Keratinocyte (primary cell): ENCODE measurements at regions not wholly inside any gene's neighbourhood (a gene's known extent, or its start where the extent isn't known, plus 50 kb on each side); places are given as distances from the start of the nearest gene placed in this dataset.

Experiments
- DNase-seq: peaks from one replicate; pipeline ENCODE4 v3.0.0-alpha.2; 2011; ENCODE audit warnings: low read depth, missing footprints, low spot score
- FAIRE-seq: peaks from 2 replicates; lab custom pipeline; 2011; peaks lifted over from hg19 to GRCh38; lab: Jason Lieb, UNC
- H2AFZ ChIP-seq: 2 replicates; pipeline ENCODE4 v1.6.0; 2012; ENCODE audit warnings: low read length, control low read depth, inconsistent platforms; ENCODE audit not compliant: control insufficient read depth
- H3K27ac ChIP-seq: 2 replicates; pipeline ENCODE4 v1.5.1; 2011; ENCODE audit warnings: low read length; ENCODE audit not compliant: control insufficient read depth, insufficient read depth
- H3K27me3 ChIP-seq: 3 replicates; pipeline ENCODE4 v1.6.0; 2011; ENCODE audit warnings: low read length; ENCODE audit not compliant: control insufficient read depth, insufficient read depth; ENCODE audit errors: extremely low read depth
- H3K36me3 ChIP-seq, 2 experiments: 2 replicates in 1 of 2; 3 replicates in 1 of 2; pipeline ENCODE4 v1.5.1; 2011; ENCODE audit warnings: low read length in 2 of 2, mild to moderate bottlenecking in 1 of 2; ENCODE audit not compliant: control insufficient read depth in 2 of 2, insufficient read depth in 2 of 2; ENCODE audit errors: extremely low read depth in 1 of 2
- H3K4me1 ChIP-seq: 3 replicates; pipeline ENCODE4 v1.5.1; 2011; ENCODE audit warnings: low read length; ENCODE audit not compliant: control insufficient read depth, insufficient read depth; ENCODE audit errors: extremely low read depth
- H3K4me2 ChIP-seq: 3 replicates; pipeline ENCODE4 v1.6.0; 2011; ENCODE audit warnings: low read depth, low read length; ENCODE audit not compliant: control insufficient read depth, insufficient read depth; ENCODE audit errors: extremely low read depth
- H3K4me3 ChIP-seq, 3 experiments: fragments of 200-600 bp in 1 of 3; sonication (generic) in 1 of 3; 2 replicates in 2 of 3; 3 replicates in 1 of 3; pipeline ENCODE4 v1.5.1; 2011 to 2016; ENCODE audit warnings: low read length in 3 of 3, mild to moderate bottlenecking in 3 of 3, control low read depth in 2 of 3, inconsistent platforms in 1 of 3, low read depth in 1 of 3, mixed read lengths in 1 of 3, mixed run types in 1 of 3, moderate library complexity in 1 of 3; ENCODE audit not compliant: control insufficient read depth in 2 of 3, insufficient read depth in 2 of 3; ENCODE audit errors: extremely low read depth in 1 of 3
- H3K79me2 ChIP-seq: 2 replicates; pipeline ENCODE4 v1.6.0; 2012; ENCODE audit warnings: low read length; ENCODE audit not compliant: control insufficient read depth, insufficient read depth
- H3K9ac ChIP-seq: 3 replicates; pipeline ENCODE4 v1.6.0; 2011; ENCODE audit warnings: low read length; ENCODE audit not compliant: control insufficient read depth, insufficient read depth; ENCODE audit errors: extremely low read depth
- H3K9me1 ChIP-seq: 3 replicates; pipeline ENCODE4 v1.6.0; 2011; ENCODE audit warnings: low read length; ENCODE audit not compliant: control insufficient read depth, insufficient read depth; ENCODE audit errors: extremely low read depth
- H3K9me3 ChIP-seq: 2 replicates; pipeline ENCODE4 v1.5.1; 2012; ENCODE audit warnings: low read depth, low read length; ENCODE audit not compliant: control insufficient read depth
- H4K20me1 ChIP-seq: 3 replicates; pipeline ENCODE4 v1.6.0; 2011; ENCODE audit warnings: low read length; ENCODE audit not compliant: control insufficient read depth, insufficient read depth; ENCODE audit errors: extremely low read depth
- CTCF ChIP-seq, 3 experiments: IDR thresholded peaks in 1 of 3; conservative IDR thresholded peaks in 1 of 3; optimal IDR thresholded peaks in 1 of 3; 2 replicates in 2 of 3; 3 replicates in 1 of 3; pipeline versions ENCODE3 to v1.5.1; 2011; ENCODE audit warnings: low read length in 3 of 3, mild to moderate bottlenecking in 3 of 3, moderate library complexity in 2 of 3, control low read depth in 1 of 3, inconsistent platforms in 1 of 3; ENCODE audit not compliant: insufficient read depth in 2 of 3; ENCODE audit errors: extremely low read depth in 1 of 3
- EZH2 ChIP-seq: IDR thresholded peaks from one replicate; pipeline ENCODE4 v1.6.1; 2012; ENCODE audit warnings: inconsistent platforms, mild to moderate bottlenecking, low read length, moderate library complexity
- dilution Hi-C: fragments of 300-500 bp; cut with MboI; formaldehyde crosslinking; loops from one replicate; pipeline ENCODE4 v1.7.0; 2020; ENCODE audit warnings: low sequenced_read_pairs; ENCODE audit not compliant: extremely low pct_ligation_motif_present

- DNase-seq (no peak), FAIRE-seq (no peak)
- no peaks in the 10 kb centered on the region for H3K36me3 ChIP-seq
- no peak for TF ChIP-seq CTCF (optimal IDR thresholded peaks at IDR 0.05 in 1 of 3, IDR thresholded peaks at IDR 0.05 in 1 of 3, conservative IDR thresholded peaks at IDR 0.05 in 1 of 3; ENCODE audit: extremely low read depth in 1 of 3, insufficient read depth in 2 of 3, low read length in 3 of 3)
- TF ChIP-seq EZH2 = no peak
- H3K27me3 ChIP-seq = no peaks in the 10 kb centered on the region
- no peak overlapping the region for H3K9ac ChIP-seq
- no peak overlapping the region for H3K4me3 ChIP-seq
- no peak overlapping the region for H3K4me2 ChIP-seq
- H3K27ac ChIP-seq = no peak overlapping the region
- dilution Hi-C loops = no loop called here
- H3K79me2 ChIP-seq = no peaks in the 10 kb centered on the region
- H3K9me3 ChIP-seq = no peaks in the 10 kb centered on the region
- no peaks in the 10 kb centered on the region for H3K4me1 ChIP-seq
- no peak overlapping the region for H2AFZ ChIP-seq
- no peaks in the 10 kb centered on the region for H4K20me1 ChIP-seq
- H3K9me1 ChIP-seq = no peaks in the 10 kb centered on the region
Measured at GRCh38 chr2:118697781-118698180, 149.7 kb downstream of the EN1 start.

GRCh38 chr2:118696786-118697465 is 150.5 kb downstream of the EN1 start:
- FAIRE-seq = no peak
- Histone ChIP-seq H3K9me1 (no peaks in the 10 kb centered on the region), H3K79me2 (no peaks in the 10 kb centered on the region), H4K20me1 (no peaks in the 10 kb centered on the region), H3K4me2 (no peak overlapping the region), H3K27me3 (no peaks in the 10 kb centered on the region), H3K9me3 (no peaks in the 10 kb centered on the region), H3K27ac (no peak overlapping the region), H3K4me1 (no peaks in the 10 kb centered on the region), H3K36me3 (no peaks in the 10 kb centered on the region), H3K4me3 (no peak overlapping the region), H3K9ac (no peak overlapping the region), H2AFZ (no peak overlapping the region)
- DNase-seq = no peak
- no peak for TF ChIP-seq CTCF (optimal IDR thresholded peaks at IDR 0.05 in 1 of 3, IDR thresholded peaks at IDR 0.05 in 1 of 3, conservative IDR thresholded peaks at IDR 0.05 in 1 of 3; ENCODE audit: extremely low read depth in 1 of 3, insufficient read depth in 2 of 3, low read length in 3 of 3)
- no peak for TF ChIP-seq EZH2
- dilution Hi-C loops = no loop called here
